H9 (cell line): ENCODE measurements at regions not wholly inside any gene's neighbourhood (a gene's known extent, or its start where the extent isn't known, plus 50 kb on each side); places are given as distances from the start of the nearest gene placed in this dataset.

Experiments
- DNase-seq: peaks from one replicate; pipeline ENCODE4 v3.0.0-alpha.2; 2017
- H2AFZ ChIP-seq: one replicate; pipeline ENCODE4 v1.6.1; 2013; ENCODE audit warnings: mild to moderate bottlenecking, low read length, control low read depth, moderate library complexity
- H2AK5ac ChIP-seq: 2 replicates; pipeline ENCODE4 v1.6.1; 2013; ENCODE audit warnings: low read length, control low read depth, mixed read lengths; ENCODE audit not compliant: insufficient read length
- H2BK120ac ChIP-seq: one replicate; pipeline ENCODE4 v1.6.1; 2013; ENCODE audit warnings: low read depth, mild to moderate bottlenecking, low read length, control low read depth, inconsistent platforms; ENCODE audit not compliant: poor library complexity, severe bottlenecking
- H2BK12ac ChIP-seq: 2 replicates; pipeline ENCODE4 v1.6.1; 2013; ENCODE audit warnings: low read length, control low read depth, mixed read lengths, low read depth; ENCODE audit not compliant: insufficient read length
- H2BK15ac ChIP-seq: 2 replicates; pipeline ENCODE4 v1.6.1; 2013; ENCODE audit warnings: low read depth, low read length, control low read depth
- H2BK20ac ChIP-seq: one replicate; pipeline ENCODE4 v1.6.1; 2013; ENCODE audit warnings: low read depth, mild to moderate bottlenecking, low read length, control low read depth, inconsistent platforms; ENCODE audit not compliant: poor library complexity, severe bottlenecking
- H2BK5ac ChIP-seq: 2 replicates; pipeline ENCODE4 v1.6.1; 2013; ENCODE audit warnings: low read length, control low read depth, mixed read lengths; ENCODE audit not compliant: insufficient read length
- H3K14ac ChIP-seq: 2 replicates; pipeline ENCODE4 v1.6.1; 2013; ENCODE audit warnings: low read length, control low read depth; ENCODE audit not compliant: insufficient read depth
- H3K18ac ChIP-seq: 2 replicates; pipeline ENCODE4 v1.6.1; 2013; ENCODE audit warnings: low read depth, mild to moderate bottlenecking, mixed read lengths, low read length, control low read depth; ENCODE audit not compliant: insufficient read length
- H3K23ac ChIP-seq: 2 replicates; pipeline ENCODE4 v1.6.1; 2013; ENCODE audit warnings: low read length, control low read depth, mixed read lengths, low read depth; ENCODE audit not compliant: insufficient read length
- H3K23me2 ChIP-seq: 2 replicates; pipeline ENCODE4 v1.6.1; 2013; ENCODE audit warnings: low read depth, mild to moderate bottlenecking, mixed read lengths, low read length, control low read depth; ENCODE audit not compliant: insufficient read length, poor library complexity, severe bottlenecking
- H3K27ac ChIP-seq: 2 replicates; pipeline ENCODE4 v1.5.1; 2013; ENCODE audit warnings: low read length, control low read depth, mixed read lengths, low read depth; ENCODE audit not compliant: insufficient read length
- H3K27me3 ChIP-seq: 2 replicates; pipeline ENCODE4 v1.6.1; 2013; ENCODE audit warnings: low read length, control low read depth, inconsistent platforms; ENCODE audit not compliant: insufficient read depth
- H3K4ac ChIP-seq: 2 replicates; pipeline ENCODE4 v1.6.1; 2013; ENCODE audit warnings: low read depth, mild to moderate bottlenecking, control low read depth, inconsistent platforms, low read length, moderate library complexity
- H3K4me1 ChIP-seq: 2 replicates; pipeline ENCODE4 v1.6.1; 2013; ENCODE audit warnings: low read length, control low read depth, inconsistent platforms; ENCODE audit not compliant: insufficient read depth
- H3K4me2 ChIP-seq: 2 replicates; pipeline ENCODE4 v1.6.1; 2013; ENCODE audit warnings: low read length, control low read depth, mixed read lengths; ENCODE audit not compliant: insufficient read length, insufficient read depth
- H3K56ac ChIP-seq: 2 replicates; pipeline ENCODE4 v1.6.1; 2013; ENCODE audit warnings: low read depth, mild to moderate bottlenecking, mixed read lengths, low read length, control low read depth; ENCODE audit not compliant: insufficient read length
- H3K79me1 ChIP-seq: 2 replicates; pipeline ENCODE4 v1.6.1; 2013; ENCODE audit warnings: low read depth, mild to moderate bottlenecking, moderate library complexity, low read length, control low read depth, inconsistent platforms; ENCODE audit not compliant: insufficient read depth, poor library complexity, severe bottlenecking
- H3K79me2 ChIP-seq: 2 replicates; pipeline ENCODE4 v1.6.1; 2013; ENCODE audit warnings: low read length, control low read depth, inconsistent platforms; ENCODE audit not compliant: insufficient read depth
- H3K9ac ChIP-seq: 2 replicates; pipeline ENCODE4 v1.6.1; 2013; ENCODE audit warnings: low read length, control low read depth, mixed read lengths; ENCODE audit not compliant: insufficient read length; ENCODE audit errors: extremely low read depth
- H3K9me3 ChIP-seq: one replicate; pipeline ENCODE4 v1.6.1; 2013; ENCODE audit warnings: low read depth, low read length, inconsistent platforms; ENCODE audit not compliant: control insufficient read depth
- H3T11ph ChIP-seq: one replicate; pipeline ENCODE4 v1.6.1; 2013; ENCODE audit warnings: mild to moderate bottlenecking, low read length, control low read depth, inconsistent platforms
- H4K20me1 ChIP-seq: one replicate; pipeline ENCODE4 v1.6.1; 2013; ENCODE audit not compliant: control insufficient read depth, insufficient read length, insufficient read depth
- H4K5ac ChIP-seq: 2 replicates; pipeline ENCODE4 v1.6.1; 2013; ENCODE audit warnings: low read depth, mild to moderate bottlenecking, mixed read lengths, low read length, control low read depth; ENCODE audit not compliant: insufficient read length
- H4K8ac ChIP-seq: replicated peaks from 2 replicates; pipeline ENCODE4 v1.6.1; 2013; ENCODE audit warnings: low read length, control low read depth, mixed read lengths, low read depth; ENCODE audit not compliant: insufficient read length
- H4K91ac ChIP-seq: 2 replicates; pipeline ENCODE4 v1.6.1; 2013; ENCODE audit warnings: low read depth, mild to moderate bottlenecking, moderate library complexity, mixed read lengths, low read length, control low read depth; ENCODE audit not compliant: insufficient read length
- H3K27ac Mint-ChIP-seq, 3 experiments: 2 replicates in 2 of 3; 3 replicates in 1 of 3; pipeline ENCODE4 v1.8.0; 2020 to 2021; ENCODE audit warnings: mixed read lengths in 3 of 3, mild to moderate bottlenecking in 1 of 3, moderate library complexity in 1 of 3
- H3K27me3 Mint-ChIP-seq: 2 replicates; pipeline ENCODE4 v1.8.0; 2021; ENCODE audit warnings: low read depth, mild to moderate bottlenecking, moderate library complexity, mixed read lengths
- H3K36me3 Mint-ChIP-seq, 3 experiments: 2 replicates in 2 of 3; 3 replicates in 1 of 3; pipeline ENCODE4 v1.8.0; 2020 to 2021; ENCODE audit warnings: low read depth in 3 of 3, mixed read lengths in 3 of 3; ENCODE audit not compliant: insufficient read depth in 1 of 3
- H3K4me1 Mint-ChIP-seq, 2 experiments: 2 replicates each; pipeline ENCODE4 v1.8.0; 2020; ENCODE audit warnings: mixed read lengths in 2 of 2
- H3K4me3 Mint-ChIP-seq, 2 experiments: 2 replicates in 1 of 2; 3 replicates in 1 of 2; pipeline ENCODE4 v1.8.0; 2020 to 2021; ENCODE audit warnings: mild to moderate bottlenecking in 2 of 2, mixed read lengths in 2 of 2, moderate library complexity in 1 of 2
- H3K9me3 Mint-ChIP-seq, 2 experiments: 2 replicates in 1 of 2; 3 replicates in 1 of 2; pipeline ENCODE4 v1.8.0; 2020; ENCODE audit warnings: mild to moderate bottlenecking in 2 of 2, mixed read lengths in 2 of 2, moderate library complexity in 1 of 2
- CTCF ChIP-seq: fragments of 200-600 bp; sonication (generic); conservative IDR thresholded peaks from 3 replicates; pipeline ENCODE4 v1.8.0; 2021; ENCODE audit warnings: antibody characterized with exemption, mild to moderate bottlenecking
- WGBS: extraction: QIAGEN DNeasy Blood & Tissue Kit; methylation state at CpG from one replicate; pipeline ENCODE4 v1.1.7; 2013; ENCODE audit warnings: missing lambda C conversion rate, low lambda C conversion rate, mixed read lengths; ENCODE audit not compliant: insufficient read length; ENCODE audit errors: extremely low coverage; 5-methylcytosine and 5-hydroxymethylcytosine counted together

- no peak overlapping the region for H3K56ac ChIP-seq
- H3T11ph ChIP-seq: no peak overlapping the region
- H2BK20ac ChIP-seq: no peak overlapping the region
- H3K79me1 ChIP-seq: no peaks in the 10 kb centered on the region
- H3K9me3 Mint-ChIP-seq: peaks cover 4 to 15% of the 10 kb centered on the region in 2 experiments; a peak in 4 of 5 replicates
- H3K4me3 Mint-ChIP-seq: no peak overlapping the region
- H3K23ac ChIP-seq: no peak overlapping the region
- no peak overlapping the region for H3K9ac ChIP-seq
- no peak overlapping the region for H3K4ac ChIP-seq
- no CpG with 5 or more reads among the region's 11 CpGs for WGBS
- H2BK120ac ChIP-seq: no peak overlapping the region
- peaks cover 1% of the 10 kb centered on the region for H3K27me3 Mint-ChIP-seq
- peaks cover 14 to 31% of the 10 kb centered on the region in 2 experiments for H3K4me1 Mint-ChIP-seq
- H3K14ac ChIP-seq: no peak overlapping the region
- H3K4me1 ChIP-seq: no peaks in the 10 kb centered on the region; the same call in 1 of the 2 replicates
- H4K8ac ChIP-seq: no peak overlapping the region
- H3K27ac Mint-ChIP-seq: no peak overlapping the region
- no peak overlapping the region for H2AK5ac ChIP-seq
- H2BK5ac ChIP-seq: no peak overlapping the region
- no peaks in the 10 kb centered on the region for H3K23me2 ChIP-seq
- H4K20me1 ChIP-seq: no peaks in the 10 kb centered on the region
- peak; percentile 30 for DNase-seq
- no peak for TF ChIP-seq CTCF
- no peaks in the 10 kb centered on the region for H3K79me2 ChIP-seq
- no peak overlapping the region for H3K27ac ChIP-seq
- H3K4me2 ChIP-seq: no peak overlapping the region
- H2AFZ ChIP-seq: no peak overlapping the region
- H3K27me3 ChIP-seq: no peaks in the 10 kb centered on the region
- H2BK15ac ChIP-seq: no peak overlapping the region
- H4K5ac ChIP-seq: no peak overlapping the region
- H2BK12ac ChIP-seq: no peak overlapping the region
- no peaks in the 10 kb centered on the region for H3K9me3 ChIP-seq
- H3K18ac ChIP-seq: no peak overlapping the region
- no peak overlapping the region for H4K91ac ChIP-seq
- peaks cover 0 to 15% (median 2%) of the 10 kb centered on the region in 3 experiments; a peak in 5 of 7 replicates for H3K36me3 Mint-ChIP-seq
Observed at GRCh38 chr10:78471723-78472550, 438.3 kb downstream of the RPS24 start.
